ENCODE measurements at regions not wholly inside any gene's neighbourhood (a gene's known extent, or its start where the extent isn't known, plus 50 kb on each side); places are given as distances from the start of the nearest gene placed in this dataset.

DNA sequence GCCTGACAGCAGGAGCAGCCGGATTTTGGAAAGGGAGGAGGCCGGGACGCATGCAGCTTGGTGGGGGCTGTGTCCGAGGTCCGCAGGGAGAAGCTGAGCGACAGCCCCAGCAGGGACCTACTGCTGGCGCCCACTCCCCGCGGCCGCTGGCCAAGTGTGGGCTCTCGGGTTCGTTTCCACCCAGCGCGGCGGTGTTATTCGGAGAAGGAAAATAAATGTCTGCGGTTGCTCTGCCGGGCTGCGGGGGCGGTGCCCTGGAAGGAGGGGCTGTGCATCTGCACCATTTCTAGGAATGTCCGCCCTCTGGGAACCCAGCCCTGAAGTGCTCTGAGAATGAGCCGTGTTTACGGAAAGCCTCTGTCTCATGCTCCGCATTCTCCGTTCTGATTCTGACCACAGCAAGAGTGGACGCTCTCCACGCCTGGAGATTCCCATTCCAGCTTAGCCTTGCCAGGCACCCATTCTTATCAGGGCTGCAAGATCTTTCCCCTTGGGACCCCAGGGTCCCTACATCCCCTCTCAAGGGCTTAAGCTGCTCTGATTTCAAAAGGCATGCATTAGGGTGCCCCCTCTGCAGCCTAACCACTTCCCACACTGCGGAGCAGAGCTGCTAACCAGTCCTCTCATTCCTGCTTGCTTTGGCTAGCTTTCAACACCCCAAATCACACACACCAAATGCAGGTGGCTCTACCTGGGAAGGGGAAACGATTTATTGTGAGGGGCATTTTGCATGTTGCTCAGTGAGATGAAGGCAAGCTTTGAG, 256.6 kb upstream of the GLI3 start:
- no peak for DNase-seq
- no peak overlapping the region for H3K4me3 Mint-ChIP-seq
- no peak overlapping the region for H3K27ac Mint-ChIP-seq
- H3K9me3 Mint-ChIP-seq = no peaks in the 10 kb centered on the region
- H3K36me3 Mint-ChIP-seq (ENCODE audit: low read depth) = no peaks in the 10 kb centered on the region
- H3K27me3 Mint-ChIP-seq = peaks cover 18% of the 10 kb centered on the region
- H3K4me1 Mint-ChIP-seq = no peaks in the 10 kb centered on the region
- TF ChIP-seq, protein P1, sequence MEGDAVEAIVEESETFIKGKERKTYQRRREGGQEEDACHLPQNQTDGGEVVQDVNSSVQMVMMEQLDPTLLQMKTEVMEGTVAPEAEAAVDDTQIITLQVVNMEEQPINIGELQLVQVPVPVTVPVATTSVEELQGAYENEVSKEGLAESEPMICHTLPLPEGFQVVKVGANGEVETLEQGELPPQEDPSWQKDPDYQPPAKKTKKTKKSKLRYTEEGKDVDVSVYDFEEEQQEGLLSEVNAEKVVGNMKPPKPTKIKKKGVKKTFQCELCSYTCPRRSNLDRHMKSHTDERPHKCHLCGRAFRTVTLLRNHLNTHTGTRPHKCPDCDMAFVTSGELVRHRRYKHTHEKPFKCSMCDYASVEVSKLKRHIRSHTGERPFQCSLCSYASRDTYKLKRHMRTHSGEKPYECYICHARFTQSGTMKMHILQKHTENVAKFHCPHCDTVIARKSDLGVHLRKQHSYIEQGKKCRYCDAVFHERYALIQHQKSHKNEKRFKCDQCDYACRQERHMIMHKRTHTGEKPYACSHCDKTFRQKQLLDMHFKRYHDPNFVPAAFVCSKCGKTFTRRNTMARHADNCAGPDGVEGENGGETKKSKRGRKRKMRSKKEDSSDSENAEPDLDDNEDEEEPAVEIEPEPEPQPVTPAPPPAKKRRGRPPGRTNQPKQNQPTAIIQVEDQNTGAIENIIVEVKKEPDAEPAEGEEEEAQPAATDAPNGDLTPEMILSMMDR (IDR thresholded peaks at IDR 0.05) = no peak
- POLR2A ChIA-PET = no interaction called here
- intact Hi-C loops (cut with micrococcal nuclease) = no loop called here
- ATAC-seq (ENCODE audit: low read depth) = no peak
- CTCF ChIA-PET = no interaction called here

DNA sequence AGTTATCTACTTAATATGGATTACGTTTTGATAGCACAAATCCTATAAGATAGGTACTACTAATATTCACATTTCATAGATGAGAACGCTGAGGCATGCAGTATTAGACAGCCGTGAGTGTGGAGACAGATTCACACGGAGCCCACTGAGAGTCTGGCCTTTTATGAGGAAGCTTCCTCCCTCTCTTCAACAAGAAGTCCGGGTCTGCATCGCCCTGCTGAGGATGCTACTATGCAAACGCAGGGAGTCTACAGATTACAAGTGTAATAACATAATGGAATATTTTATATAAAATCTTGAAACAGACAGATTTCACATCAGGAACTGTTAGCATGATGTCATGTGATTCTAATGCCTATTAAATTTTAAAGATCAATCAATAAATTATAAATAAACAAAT, 255.9 kb upstream of the GLI3 start:
- intact Hi-C loops (cut with micrococcal nuclease) = no loop called here
- Mint-ChIP-seq H3K36me3 (ENCODE audit: low read depth) (no peaks in the 10 kb centered on the region), H3K27me3 (peaks cover 18% of the 10 kb centered on the region), H3K4me1 (no peaks in the 10 kb centered on the region), H3K27ac (no peak overlapping the region), H3K4me3 (no peak overlapping the region), H3K9me3 (no peaks in the 10 kb centered on the region)
- ChIA-PET POLR2A (no interaction called here), CTCF (no interaction called here)
- no peak for DNase-seq
- ATAC-seq (ENCODE audit: low read depth) = no peak
- TF ChIP-seq, protein P1 (IDR thresholded peaks at IDR 0.05) = no peak

DNA sequence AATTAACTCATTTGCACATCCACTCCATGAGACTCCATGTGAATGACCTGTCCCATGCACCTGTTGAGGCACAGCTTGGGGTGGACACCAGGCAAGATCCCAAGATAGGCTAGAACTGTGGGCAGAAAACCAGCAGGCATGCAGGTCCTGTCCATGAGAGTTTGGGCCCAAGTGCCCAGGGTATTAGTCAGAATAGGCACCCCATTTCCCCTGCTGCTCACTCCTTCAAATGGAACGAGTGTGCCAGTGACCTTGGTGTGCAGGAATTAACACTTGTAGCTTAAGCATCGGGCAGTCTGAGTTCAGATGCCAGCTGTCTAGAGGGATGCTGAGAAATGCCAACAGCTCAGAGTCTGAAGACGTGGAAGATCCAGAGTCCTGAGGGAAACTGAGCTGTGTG, 254.1 kb upstream of the GLI3 start:
- ChIA-PET CTCF (no interaction called here), POLR2A (no interaction called here)
- DNase-seq (no peak), ATAC-seq (ENCODE audit: low read depth) (no peak)
- Mint-ChIP-seq H3K27ac (no peak overlapping the region), H3K36me3 (ENCODE audit: low read depth) (no peaks in the 10 kb centered on the region), H3K27me3 (peaks cover 17% of the 10 kb centered on the region), H3K9me3 (no peaks in the 10 kb centered on the region), H3K4me1 (no peaks in the 10 kb centered on the region), H3K4me3 (no peak overlapping the region)
- intact Hi-C loops (cut with micrococcal nuclease) = no loop called here
- TF ChIP-seq, protein P1 (IDR thresholded peaks at IDR 0.05) = no peak

DNA sequence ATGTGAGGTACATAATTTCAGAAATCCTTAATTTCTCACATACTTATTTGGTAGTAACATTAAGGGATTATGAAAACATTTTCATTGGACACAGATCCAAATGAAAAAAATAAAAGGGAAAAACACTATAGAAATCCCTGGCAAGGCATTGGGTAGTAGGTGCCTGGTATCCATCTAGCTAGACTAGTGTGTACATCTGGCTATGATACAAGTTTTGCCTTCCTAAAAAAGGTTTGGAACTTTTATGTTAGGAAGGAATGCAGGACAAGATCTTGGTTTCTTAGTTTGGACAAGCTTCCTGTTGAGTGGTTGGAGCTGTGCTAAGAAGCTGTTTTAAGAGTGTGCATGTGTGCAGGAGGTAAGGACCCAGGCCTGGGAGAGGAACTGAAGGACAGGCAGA, 252.3 kb upstream of the GLI3 start:
- Mint-ChIP-seq H3K36me3 (ENCODE audit: low read depth) (no peaks in the 10 kb centered on the region), H3K4me1 (no peaks in the 10 kb centered on the region), H3K9me3 (no peaks in the 10 kb centered on the region), H3K27ac (no peak overlapping the region), H3K27me3 (peaks cover 5% of the 10 kb centered on the region), H3K4me3 (no peak overlapping the region)
- intact Hi-C loops (cut with micrococcal nuclease) = loop anchor here (10.0 kb wide), 1 partner anchor 56 kb away; no protein-coding TSS in a partner anchor
- TF ChIP-seq, protein P1 (IDR thresholded peaks at IDR 0.05) = no peak
- POLR2A ChIA-PET = no interaction called here
- ATAC-seq (ENCODE audit: low read depth) (no peak), DNase-seq (no peak)
- CTCF ChIA-PET = interaction anchor here (1.5 kb wide), 1 partner anchor 546 kb away, joined by 3 read pairs; no protein-coding TSS in a partner anchor

DNA sequence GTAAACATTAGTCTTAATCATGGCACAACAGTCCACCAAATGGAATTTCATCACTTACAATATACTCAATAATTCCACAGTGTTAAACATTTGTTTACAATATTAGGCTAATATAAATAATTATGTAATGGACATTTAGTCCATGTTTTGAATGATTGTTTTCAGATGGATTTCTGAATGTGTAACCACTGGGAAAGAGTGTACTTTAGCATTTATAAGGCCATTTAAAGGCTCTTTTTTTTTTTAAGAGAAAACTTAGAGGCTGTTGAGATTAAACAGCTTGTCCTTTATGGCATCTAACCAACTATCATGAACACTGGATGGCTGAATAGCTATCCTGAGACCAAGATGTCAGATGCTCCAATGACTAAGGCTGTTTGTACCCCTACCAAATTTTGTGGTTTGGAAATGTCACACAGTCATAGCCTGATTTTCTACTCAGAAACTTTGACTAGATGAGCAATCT, 248.3 kb upstream of the GLI3 start:
- no peaks in the 10 kb centered on the region for H3K9me3 Mint-ChIP-seq
- H3K27me3 Mint-ChIP-seq = no peaks in the 10 kb centered on the region
- ChIA-PET CTCF (no interaction called here), POLR2A (no interaction called here)
- H3K4me3 Mint-ChIP-seq = no peak overlapping the region
- ATAC-seq (ENCODE audit: low read depth) = no peak
- no peak overlapping the region for H3K27ac Mint-ChIP-seq
- intact Hi-C loops (cut with micrococcal nuclease) = loop anchor here (10.0 kb wide), 1 partner anchor 59 kb away; no protein-coding TSS in a partner anchor
- no peak for DNase-seq
- TF ChIP-seq, protein P1 (IDR thresholded peaks at IDR 0.05) = no peak
- H3K4me1 Mint-ChIP-seq = no peaks in the 10 kb centered on the region
- H3K36me3 Mint-ChIP-seq (ENCODE audit: low read depth) = no peaks in the 10 kb centered on the region

Data from activated B cell treated with CpG ODN at 0.5 μM for 24 hours (primary cell).